OCI-LY3 (cell line): ENCODE measurements at regions not wholly inside any gene's neighbourhood (a gene's known extent, or its start where the extent isn't known, plus 50 kb on each side); places are given as distances from the start of the nearest gene placed in this dataset.

Experiments
- EZH2phosphoT487 ChIP-seq: fragments of 200-600 bp; shearing (Covaris generic); IDR thresholded peaks from 2 replicates; pipeline ENCODE4 v1.6.1; 2018; ENCODE audit warnings: antibody characterized with exemption, mixed run types, low read depth
- TF ChIP-seq, protein P1 (sequence below): fragments of 200-600, 300-600 bp; sonication (generic); IDR thresholded peaks from 2 replicates; pipeline ENCODE4 v1.5.1; 2014; ENCODE audit warnings: antibody characterized with exemption, low read length, low read depth

DNA sequence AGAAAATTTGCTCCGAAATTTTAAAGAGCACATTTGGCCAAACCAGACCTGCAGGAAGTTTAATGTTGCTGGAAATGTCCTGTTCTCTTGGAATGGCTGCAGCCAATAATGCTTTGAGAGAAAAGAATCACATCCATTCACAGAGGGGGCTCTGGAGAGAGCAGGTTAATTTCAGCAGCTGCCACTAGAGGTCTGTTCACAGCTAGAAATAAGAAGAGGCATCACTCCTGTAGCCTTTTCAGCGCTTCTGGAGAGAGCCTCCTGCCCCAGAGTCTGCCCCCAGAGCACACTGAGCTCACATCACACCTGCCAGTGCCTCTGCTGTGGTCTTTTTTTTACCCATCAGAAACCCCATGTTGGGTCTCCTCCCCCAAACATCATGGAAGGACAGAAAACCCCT, 124.8 kb upstream of the RAD23B start:
- TF ChIP-seq, protein P1, sequence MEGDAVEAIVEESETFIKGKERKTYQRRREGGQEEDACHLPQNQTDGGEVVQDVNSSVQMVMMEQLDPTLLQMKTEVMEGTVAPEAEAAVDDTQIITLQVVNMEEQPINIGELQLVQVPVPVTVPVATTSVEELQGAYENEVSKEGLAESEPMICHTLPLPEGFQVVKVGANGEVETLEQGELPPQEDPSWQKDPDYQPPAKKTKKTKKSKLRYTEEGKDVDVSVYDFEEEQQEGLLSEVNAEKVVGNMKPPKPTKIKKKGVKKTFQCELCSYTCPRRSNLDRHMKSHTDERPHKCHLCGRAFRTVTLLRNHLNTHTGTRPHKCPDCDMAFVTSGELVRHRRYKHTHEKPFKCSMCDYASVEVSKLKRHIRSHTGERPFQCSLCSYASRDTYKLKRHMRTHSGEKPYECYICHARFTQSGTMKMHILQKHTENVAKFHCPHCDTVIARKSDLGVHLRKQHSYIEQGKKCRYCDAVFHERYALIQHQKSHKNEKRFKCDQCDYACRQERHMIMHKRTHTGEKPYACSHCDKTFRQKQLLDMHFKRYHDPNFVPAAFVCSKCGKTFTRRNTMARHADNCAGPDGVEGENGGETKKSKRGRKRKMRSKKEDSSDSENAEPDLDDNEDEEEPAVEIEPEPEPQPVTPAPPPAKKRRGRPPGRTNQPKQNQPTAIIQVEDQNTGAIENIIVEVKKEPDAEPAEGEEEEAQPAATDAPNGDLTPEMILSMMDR: peak; percentile 56
- TF ChIP-seq EZH2phosphoT487: no peak
